Activated CD8-positive, alpha-beta memory T cell treated with anti-CD3 and anti-CD28 coated beads for 36 hours (primary cell): ENCODE measurements at regions not wholly inside any gene's neighbourhood (a gene's known extent, or its start where the extent isn't known, plus 50 kb on each side); places are given as distances from the start of the nearest gene placed in this dataset.
"Not testable (repeated sequence)": the region's sequence is repeated elsewhere in the genome, so short reads cannot be mapped to it uniquely, and the experiment has no call there.

Experiments used
- CTCF ChIA-PET: fragments of 350-600 bp; sonication (Branson Sonifier 250); formaldehyde crosslinking; loops from one replicate; lab custom pipeline; 2021; ENCODE audit warnings: antibody characterized with exemption; lab: Charles Lee
- POLR2A ChIA-PET: fragments of 350-600 bp; sonication (Branson Sonifier 250); formaldehyde crosslinking; loops from one replicate; lab custom pipeline; 2021; ENCODE audit warnings: antibody characterized with exemption; lab: Charles Lee

DNA sequence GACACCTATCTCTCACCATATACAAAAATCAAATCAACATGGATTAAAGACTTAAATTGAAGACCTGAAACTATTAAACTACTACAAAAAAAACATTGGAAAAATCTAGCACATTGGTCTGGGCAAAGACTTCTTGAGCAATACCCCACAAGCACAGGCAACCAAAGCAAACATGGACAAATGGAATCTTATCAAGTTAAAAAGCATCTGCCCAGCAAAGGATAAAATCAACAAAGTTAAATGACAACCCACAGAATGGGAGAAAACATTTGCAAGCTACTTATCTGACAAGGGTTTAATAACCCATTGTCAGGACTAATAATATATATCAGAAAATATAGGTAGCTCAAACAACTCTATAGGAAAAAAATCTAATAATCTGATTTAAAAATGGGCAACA lies 415.6 kb downstream of the KLHL13 start:
- CTCF ChIA-PET = no interaction called here
- POLR2A ChIA-PET = no interaction called here

DNA sequence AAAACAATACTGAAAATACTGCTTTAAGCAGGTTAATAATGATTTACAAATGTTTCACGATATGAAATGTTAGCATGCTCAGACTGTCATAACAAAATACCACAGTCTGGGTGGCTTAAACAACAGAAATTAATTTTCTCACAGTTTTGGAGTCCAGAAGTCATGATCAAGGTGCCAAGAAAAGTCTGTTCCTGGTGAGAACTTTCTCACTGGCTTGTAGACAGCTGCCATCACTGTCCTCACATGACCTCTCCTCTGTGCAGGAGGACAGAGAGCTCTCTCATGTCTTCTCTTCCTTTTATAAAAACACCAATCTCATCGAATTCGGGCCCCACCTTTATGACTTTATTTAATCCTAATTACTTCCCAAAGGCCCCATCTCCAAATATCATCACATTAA lies 426.7 kb downstream of the KLHL13 start:
- POLR2A ChIA-PET = no interaction called here
- CTCF ChIA-PET = no interaction called here

DNA sequence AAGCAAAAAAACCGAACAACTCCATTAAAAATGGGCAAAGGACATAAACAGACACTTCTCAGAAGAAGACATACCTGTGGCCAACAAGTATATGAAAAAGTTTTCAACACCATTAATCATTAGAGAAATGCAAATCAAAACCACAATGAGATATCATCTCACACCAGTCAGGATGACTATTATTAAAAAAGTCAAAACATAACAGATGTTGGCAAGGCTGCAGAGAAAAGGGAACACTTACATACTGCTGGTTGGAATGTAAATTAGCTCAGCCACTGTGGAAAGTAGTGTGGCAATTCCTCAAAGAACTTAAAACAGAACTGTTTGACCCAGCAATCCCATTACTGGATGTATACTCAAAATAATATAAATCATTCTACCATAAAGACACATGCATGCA lies 436.3 kb downstream of the KLHL13 start:
- CTCF ChIA-PET = no interaction called here

DNA sequence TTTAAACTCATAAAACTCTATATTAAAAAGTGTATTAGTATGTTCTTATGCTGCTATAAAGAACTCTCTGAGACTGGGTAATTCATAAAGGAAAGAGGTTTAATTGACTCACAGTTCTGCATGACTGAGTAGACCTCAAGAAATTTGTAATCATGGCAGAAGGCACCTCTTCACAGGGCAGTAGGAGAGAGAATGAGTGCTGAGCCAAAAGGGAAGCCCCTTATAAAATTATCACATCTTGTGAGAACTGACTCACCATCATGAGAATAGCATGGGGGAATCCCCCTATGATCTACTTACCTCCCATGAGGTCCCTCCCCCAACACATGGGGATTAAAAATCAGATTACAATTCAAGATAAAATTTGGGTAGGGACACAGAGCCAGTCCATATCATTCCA lies 463.2 kb downstream of the KLHL13 start:
- ChIA-PET CTCF (no interaction called here), POLR2A (no interaction called here)

More for the DNA sequence above, 436.3 kb downstream of the KLHL13 start:
- POLR2A ChIA-PET = no interaction called here

DNA sequence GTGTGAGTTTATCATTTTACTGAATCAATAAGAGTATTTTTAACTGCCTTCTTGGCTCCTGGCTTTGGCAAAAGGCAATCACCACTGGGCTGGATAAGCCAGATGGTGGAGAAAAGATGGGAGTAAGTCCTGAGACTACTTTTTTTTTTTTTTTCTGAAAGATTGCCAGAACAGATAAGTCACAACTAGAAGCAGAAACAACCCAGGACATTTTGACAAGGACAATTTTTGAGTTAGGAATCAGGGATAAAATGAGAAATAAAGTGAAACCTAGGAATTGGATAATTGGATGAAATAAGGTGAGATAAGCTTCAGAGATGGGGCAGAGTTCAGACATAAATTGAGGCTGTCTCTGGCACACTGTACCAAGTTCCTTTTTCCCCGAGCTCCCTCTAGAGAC lies 471.0 kb downstream of the KLHL13 start:
- POLR2A ChIA-PET = no interaction called here
- CTCF ChIA-PET = no interaction called here

DNA sequence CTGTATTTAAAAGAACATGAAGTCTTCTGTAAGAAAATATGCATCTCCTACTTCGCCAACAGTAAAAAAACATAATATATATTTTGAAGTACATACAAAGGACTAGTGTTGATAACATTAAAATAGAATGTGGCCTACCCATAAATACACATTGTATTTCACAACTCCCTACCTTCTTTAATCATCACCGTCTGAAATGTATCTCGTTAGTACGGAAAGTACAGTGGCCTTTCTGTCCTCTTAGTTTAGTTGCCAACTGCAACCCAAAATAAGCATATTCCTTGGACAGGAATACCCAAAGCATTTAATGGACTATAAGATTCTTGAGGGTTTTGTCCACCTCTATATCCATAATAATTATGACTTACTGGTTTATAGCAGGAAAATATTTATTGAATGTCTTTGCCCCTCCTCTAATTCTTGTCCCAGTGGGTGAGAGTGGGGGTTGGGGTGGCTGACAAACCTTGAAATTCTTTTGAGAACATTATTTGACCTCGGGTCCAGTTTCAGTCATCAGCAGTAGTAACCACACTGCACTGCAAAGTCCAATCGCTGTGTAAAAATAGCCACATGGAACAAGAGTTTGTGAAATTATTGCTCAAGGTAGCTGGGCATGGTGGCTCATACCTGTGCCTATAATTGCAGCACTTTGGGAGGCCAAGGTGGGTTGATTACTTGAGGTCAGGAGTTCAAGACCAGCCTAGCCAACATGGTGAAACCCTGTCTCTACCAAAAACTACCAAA lies 474.5 kb downstream of the KLHL13 start:
- ChIA-PET POLR2A (no interaction called here), CTCF (no interaction called here)

DNA sequence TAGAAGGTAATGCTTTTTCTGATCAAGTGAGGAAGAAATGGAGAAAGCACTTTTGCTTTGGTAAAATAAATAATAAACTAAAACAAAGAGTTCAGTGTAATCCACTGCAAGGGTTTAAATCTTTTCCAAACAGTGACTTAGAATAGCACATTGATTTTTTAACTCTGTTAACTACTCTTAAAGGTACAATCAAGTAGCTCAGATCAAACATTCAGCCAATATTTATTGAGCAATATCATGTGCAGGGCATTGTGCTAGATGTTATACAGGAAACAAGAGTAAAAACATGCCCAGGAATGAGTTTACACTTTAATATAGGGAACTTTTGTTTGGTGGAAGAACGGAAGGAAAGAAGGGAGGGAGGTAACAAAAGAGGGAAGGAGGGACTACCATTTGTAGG lies 479.8 kb downstream of the KLHL13 start:
- ChIA-PET CTCF (no interaction called here), POLR2A (no interaction called here)

DNA sequence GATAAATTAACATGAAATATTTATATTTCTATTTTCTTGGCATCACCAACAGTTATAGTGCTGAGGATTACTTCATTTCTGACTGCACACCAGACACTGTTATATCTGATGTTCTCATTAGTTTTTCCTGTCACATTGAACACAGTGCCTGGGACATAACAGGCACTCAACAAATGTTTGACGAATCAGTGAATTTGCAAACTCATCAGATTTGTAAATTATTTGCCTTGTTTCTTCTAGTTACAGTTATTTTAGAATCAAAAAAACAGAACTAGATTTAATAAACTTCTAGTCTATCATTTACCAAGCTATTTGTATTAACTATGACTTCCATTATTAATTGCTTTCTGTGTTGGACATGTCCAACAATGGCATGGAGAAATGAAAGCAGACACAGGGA lies 483.3 kb downstream of the KLHL13 start:
- POLR2A ChIA-PET = no interaction called here

DNA sequence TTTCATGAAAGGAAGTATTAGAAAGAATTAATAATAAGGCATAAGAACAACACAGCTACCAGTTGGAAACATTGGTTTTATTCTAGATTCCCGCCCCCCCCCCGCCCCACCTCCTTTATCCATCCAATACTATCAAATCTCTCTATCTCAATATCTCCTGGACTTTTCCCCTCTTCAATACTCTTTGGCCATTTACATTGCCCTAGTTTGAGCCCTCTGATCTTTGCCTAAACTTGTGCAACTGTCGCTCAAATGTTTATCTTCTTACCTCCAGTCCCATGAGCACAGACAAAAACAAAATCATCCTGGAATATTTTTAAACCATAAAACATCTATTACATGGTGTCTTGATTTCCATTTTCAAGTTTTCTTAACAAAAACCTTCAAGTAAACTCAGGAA lies 488.2 kb downstream of the KLHL13 start:
- ChIA-PET POLR2A (no interaction called here), CTCF (no interaction called here)

More for the DNA sequence above, 483.3 kb downstream of the KLHL13 start:
- CTCF ChIA-PET = no interaction called here

DNA sequence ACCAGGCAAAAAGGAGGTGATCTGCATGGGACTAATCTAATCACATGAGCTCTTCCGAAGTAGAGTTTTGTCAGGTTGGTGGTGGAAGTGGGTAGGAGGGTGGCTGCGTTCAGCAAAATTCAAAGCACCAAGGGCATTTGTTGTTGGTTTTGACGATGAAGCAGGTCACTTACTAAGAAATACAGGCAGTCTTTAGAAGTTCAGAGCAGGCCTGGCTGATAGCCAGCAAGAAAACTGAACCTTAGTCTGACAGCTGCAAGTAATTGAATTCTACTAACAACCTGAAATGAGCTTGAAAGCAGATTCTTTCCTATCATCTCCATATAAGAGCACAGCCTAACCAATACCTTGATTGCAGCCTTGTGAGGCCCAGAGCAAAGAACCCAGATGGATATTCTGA lies 505.8 kb downstream of the KLHL13 start:
- CTCF ChIA-PET = no interaction called here
- POLR2A ChIA-PET = no interaction called here

DNA sequence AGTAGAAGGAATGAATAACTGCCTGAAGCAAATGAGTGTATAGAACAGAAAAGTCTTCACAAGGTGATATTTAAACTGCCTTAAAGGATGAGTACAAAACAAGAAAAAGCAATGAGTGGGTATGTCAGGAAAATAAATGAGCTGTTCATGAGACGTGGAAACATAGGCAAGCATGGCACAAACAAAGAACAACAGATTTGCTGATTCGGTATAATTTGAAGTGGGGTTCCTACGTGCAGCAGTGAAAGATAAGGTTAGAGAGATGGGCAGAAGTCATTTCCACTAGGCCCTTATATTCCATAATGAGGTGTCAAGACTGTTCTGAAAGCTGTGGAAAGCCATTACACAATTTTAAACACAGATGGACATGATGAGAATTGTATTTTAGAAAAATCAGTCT lies 506.6 kb downstream of the KLHL13 start:
- POLR2A ChIA-PET = no interaction called here

DNA sequence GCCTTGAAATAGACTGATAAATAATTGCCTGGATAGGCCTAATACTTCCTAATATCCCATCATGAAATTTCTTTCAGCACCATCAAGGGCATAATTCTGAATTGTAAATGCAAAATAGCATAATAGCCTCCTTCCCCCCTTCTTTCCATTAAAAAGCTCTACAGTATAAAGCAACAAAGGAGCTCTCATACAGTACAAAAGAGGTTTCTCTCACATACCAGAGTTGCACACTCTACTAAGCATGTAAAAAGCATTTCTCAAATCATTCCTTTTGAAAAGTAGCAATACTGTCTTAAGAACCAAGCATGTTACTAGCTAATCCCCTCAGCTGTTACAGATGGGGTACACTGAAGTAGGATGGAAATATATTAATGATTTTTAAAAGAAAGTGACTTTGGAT lies 509.0 kb downstream of the KLHL13 start:
- CTCF ChIA-PET = no interaction called here
- POLR2A ChIA-PET = no interaction called here

More for the DNA sequence above, 506.6 kb downstream of the KLHL13 start:
- CTCF ChIA-PET = no interaction called here

DNA sequence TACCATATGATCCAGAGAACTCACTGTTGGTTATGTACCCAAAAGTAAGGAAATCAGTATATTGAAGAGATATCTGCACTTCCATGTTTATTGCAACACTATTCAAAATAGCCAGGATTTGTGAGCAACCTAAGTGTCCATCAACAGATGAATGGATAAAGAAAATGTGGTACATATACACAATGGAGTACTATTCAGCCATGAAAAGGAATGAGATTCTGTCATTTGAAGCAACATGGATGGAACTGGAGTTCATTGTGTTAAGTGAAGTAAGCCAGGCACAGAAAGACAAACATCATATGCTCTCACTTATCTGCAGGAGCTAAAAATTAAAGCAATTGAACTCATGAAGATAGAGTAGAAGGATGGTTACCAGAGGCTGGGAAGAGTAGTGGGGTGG lies 510.5 kb downstream of the KLHL13 start:
- POLR2A ChIA-PET, CTCF ChIA-PET: not testable (repeated sequence)

DNA sequence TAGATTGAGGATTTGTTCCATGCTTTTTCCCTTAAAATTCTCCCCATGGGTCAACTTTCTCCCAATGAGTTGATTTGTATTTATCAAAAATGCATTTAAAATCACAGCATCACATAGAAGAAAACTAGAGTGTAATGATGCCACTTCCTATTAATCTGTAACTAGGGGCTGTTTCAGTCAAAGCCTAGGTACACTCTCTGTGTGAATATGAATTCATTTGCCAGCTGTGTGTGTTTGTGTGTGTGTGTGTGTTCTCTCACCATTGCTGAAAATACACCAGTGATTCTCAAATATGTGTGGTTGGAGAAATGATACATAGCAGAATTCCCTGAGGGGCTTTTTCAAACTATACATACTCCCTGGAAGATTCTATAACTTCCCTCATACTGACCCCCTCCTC lies 546.5 kb downstream of the KLHL13 start:
- CTCF ChIA-PET = no interaction called here

DNA sequence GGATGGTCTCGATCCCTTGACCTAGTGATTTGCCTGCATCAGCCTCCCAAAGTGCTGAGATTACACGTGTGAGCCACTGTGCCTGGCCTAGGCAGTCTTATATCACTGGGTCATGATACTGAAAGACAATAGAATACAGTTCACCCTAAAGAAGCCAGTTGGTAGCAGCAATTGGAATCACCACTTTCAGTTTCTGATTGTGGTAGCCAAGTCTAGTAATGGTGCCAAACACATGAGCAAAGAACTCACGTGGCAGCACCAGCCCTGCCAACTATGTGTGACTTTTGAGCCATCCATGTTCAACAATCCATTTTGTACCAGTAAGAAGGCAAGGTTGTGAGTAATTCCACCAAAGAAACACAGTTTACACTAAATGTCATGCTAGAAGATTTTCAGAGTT lies 548.4 kb downstream of the KLHL13 start:
- POLR2A ChIA-PET = no interaction called here
- CTCF ChIA-PET = no interaction called here

More for the DNA sequence above, 546.5 kb downstream of the KLHL13 start:
- POLR2A ChIA-PET = no interaction called here

DNA sequence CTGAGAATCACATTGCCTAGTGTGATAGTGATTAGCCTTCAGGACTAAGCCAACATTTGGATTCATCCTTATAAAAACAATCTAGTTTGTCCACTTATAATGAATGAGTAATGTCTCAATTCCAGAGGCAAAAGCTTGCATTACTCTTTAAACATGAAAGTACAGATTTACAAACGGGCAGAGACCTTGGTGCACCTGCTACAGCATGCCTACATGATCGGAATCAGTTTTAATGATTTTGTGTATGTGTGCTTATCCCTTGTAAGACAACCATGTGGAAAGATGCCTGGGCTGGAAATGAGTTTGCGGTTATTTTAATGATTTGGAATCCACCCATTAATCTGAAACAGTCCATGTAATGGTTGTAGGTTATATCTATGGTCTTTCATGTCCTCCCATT lies 572.7 kb downstream of the KLHL13 start:
- ChIA-PET POLR2A (no interaction called here), CTCF (no interaction called here)

DNA sequence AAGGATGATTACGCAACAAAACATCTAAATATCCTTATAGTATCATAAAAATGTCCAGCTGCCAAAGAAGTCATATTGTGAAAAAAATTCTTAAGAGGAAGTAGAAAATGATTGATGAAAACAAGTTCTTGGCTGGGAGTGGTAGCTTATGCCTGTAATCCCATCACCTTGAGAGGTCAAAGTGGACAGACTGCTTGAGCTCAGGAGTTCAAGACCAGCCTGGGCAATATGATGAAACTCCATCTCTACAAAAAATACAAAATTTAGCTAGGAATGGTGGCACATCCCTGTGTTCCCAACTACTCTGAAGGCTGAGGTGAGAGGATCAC lies 577.6 kb downstream of the KLHL13 start:
- ChIA-PET POLR2A (no interaction called here), CTCF (no interaction called here)

DNA sequence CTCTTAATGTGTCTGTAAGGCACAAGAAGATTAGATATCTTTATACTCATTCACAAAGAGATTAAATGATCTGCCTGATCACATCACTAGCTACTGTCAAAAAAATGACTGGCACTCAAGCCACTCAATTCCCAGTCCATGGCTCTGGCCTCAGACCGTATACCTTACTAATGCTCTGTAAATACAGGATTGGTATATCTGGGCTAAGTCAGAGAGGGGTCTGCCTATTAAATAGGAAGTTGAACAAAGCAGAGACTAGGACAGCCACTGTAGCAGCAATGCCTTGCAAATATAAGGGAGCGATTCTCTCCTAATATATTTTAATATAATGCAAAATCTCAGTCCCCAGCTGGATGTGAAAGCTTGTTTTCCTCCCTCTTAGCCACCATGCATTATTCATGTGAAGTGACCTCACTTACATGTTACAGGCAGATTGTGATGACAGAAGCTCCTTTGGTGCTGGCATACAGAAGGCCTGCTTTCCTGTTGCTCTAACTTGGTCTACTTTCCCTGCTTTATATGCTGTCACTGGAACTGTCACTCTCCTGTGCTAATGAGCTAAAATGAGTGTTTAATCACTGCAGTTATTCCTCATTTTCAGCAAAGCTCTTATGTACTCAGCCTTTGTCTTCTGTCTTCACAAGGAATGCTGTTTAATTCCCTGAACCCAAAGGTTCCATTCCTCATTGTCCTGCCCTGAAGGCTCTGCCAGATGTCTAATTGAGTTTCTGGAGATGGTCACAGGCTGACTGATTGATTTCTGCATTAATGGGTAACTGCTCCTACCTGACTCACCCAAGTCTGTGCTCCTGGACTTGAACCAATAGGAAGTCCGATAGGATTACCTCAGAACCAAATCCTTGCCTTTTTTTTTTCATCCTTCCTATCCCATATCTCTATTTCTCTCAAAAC lies 578.2 kb downstream of the KLHL13 start:
- CTCF ChIA-PET = no interaction called here
- POLR2A ChIA-PET = no interaction called here

DNA sequence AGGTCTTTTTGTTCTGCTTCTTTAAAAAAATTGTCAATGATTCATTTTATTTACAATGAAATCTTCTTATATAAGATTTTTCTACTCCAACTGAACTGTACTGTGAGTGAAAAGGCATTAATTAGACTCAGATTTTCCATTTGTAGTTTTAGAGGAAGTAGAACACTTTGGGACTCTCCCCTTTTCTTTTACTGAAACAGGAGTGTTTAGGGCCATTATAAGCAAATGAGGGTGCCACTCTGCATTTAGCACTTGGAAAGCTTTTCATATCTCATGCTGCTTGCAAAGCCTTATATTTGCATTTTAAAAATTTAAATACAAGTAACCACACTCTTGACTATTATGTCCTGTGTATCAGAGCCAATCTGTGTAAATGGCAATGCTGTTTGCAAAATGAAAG lies 584.3 kb downstream of the KLHL13 start:
- POLR2A ChIA-PET = no interaction called here
- CTCF ChIA-PET = no interaction called here

DNA sequence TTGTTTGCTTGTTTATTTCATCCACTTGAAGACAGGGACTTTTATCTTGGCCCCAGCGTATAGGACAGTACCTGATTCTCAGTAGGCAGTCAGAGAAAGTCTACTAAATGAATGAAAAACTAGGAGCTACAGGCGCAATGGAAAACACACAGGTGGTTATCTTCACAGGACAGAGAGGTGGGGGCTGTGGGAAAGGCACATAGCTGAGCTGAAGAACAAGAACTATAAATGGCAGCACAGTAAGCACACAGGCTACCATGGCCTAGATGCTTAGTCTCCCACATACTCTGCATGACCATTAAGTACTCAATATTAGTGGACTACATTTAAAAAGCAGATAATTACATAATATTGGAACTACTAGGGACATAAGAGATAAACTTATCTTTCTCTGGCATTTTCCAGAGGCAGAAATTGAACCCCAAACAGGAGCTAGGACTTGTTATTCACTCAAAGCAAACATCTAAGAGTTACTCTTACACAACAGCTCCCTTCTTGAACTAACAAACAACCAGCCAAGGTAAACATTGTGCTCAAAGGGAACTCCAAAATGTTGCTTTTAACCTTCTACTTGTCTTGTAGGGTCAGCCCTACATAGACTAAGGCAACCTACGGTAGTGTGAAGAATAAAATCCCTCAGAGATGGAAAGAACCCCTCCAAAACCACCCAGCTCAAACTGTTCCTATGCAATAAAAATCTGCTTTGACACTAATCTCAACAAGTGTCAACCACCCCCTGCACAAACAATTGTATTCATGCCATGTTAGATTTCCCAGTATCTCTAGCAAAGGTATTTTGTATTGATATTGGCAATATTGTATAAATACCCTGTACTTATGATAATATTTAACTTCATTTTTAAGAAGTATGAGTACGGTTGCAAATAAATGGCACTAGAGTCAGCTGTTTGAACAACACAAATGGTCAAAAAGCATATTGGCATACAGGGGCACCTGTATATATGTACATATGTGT lies 593.6 kb downstream of the KLHL13 start:
- ChIA-PET CTCF (interaction anchor here (0.5 kb wide), 1 partner anchor 26 kb away, joined by 3 read pairs; no protein-coding TSS in a partner anchor), POLR2A (no interaction called here)
